HEK293T (cell line): ENCODE measurements at regions not wholly inside any gene's neighbourhood (a gene's known extent, or its start where the extent isn't known, plus 50 kb on each side); places are given as distances from the start of the nearest gene placed in this dataset.

ENCODE experiments used
- ARNT ChIP-seq: fragments of 450-650 bp; IDR thresholded peaks from 2 replicates; pipeline ENCODE4 v1.6.1; 2017; ENCODE audit warnings: mild to moderate bottlenecking
- ELF4 ChIP-seq: fragments of 450-650 bp; IDR thresholded peaks from 2 replicates; pipeline ENCODE4 v1.6.1; 2017; ENCODE audit warnings: antibody characterized with exemption
- FOXA1 ChIP-seq: fragments of 450-650 bp; IDR thresholded peaks from 2 replicates; pipeline ENCODE4 v1.6.1; 2016; ENCODE audit warnings: mild to moderate bottlenecking
- FOXM1 ChIP-seq: fragments of 450-650 bp; IDR thresholded peaks from 2 replicates; pipeline ENCODE4 v1.6.1; 2017; ENCODE audit warnings: mild to moderate bottlenecking, borderline replicate concordance
- PKNOX1 ChIP-seq: fragments of 450-650 bp; IDR thresholded peaks from 2 replicates; pipeline ENCODE4 v1.6.1; 2016
- SP1 ChIP-seq: fragments of 450-650 bp; IDR thresholded peaks from 2 replicates; pipeline ENCODE4 v1.6.1; 2017
- SUZ12 ChIP-seq: fragments of 450-650 bp; IDR thresholded peaks from 2 replicates; pipeline ENCODE4 v1.6.1; 2016; ENCODE audit warnings: mild to moderate bottlenecking
- TARDBP ChIP-seq: fragments of 450-650 bp; IDR thresholded peaks from 2 replicates; pipeline ENCODE4 v1.6.1; 2016

- TF ChIP-seq SUZ12 (no peak), FOXA1 (no peak), TARDBP (no peak), ARNT (no peak), PKNOX1 (no peak), ELF4 (no peak), SP1 (no peak), FOXM1 (no peak)
Observed at GRCh38 chr13:28551498-28551895, 56.6 kb upstream of the FLT1 start.
